IPS-NIHi7 (cell line): ENCODE measurements at regions not wholly inside any gene's neighbourhood (a gene's known extent, or its start where the extent isn't known, plus 50 kb on each side); places are given as distances from the start of the nearest gene placed in this dataset.
A peak's percentile ranks its signal among the peaks of the same experiment; 100 is the strongest.
"Not testable (repeated sequence)": the region's sequence is repeated elsewhere in the genome, so short reads cannot be mapped to it uniquely, and the experiment has no call there.

ENCODE experiments used
- DNase-seq: peaks from one replicate; pipeline ENCODE4 v3.0.0; 2012; ENCODE audit warnings: mixed read lengths; ENCODE audit errors: extremely low spot score

GRCh38 chr7:65317372-65317771 lies 56.3 kb upstream of the ZNF92 start:
- no peak for DNase-seq

DNA sequence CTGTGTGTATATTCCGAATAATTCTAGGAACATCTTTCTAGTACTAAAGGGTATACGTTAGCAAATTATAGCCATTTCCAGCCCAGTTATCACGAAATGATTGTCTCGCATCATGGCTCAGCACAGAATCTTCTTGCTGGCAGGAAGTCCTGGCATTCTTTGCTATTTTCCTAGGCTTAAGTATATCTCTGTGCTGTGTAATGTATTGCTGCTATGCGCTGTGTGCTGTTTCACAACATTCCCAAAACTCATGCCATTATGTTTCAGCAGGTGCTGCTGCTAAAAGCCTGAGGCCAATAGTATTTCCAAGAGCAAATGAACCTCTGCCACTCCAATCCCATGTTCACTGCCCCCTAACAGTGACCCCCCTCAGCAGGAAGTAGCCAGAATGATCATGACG lies 62.9 kb upstream of the ZNF92 start:
- no peak for DNase-seq

- no peak for DNase-seq
Measured at GRCh38 chr7:65308300-65308678, 65.4 kb upstream of the ZNF92 start.

- peak; percentile 88 for DNase-seq
Measured at GRCh38 chr7:65307651-65308299, 65.9 kb upstream of the ZNF92 start.

DNA sequence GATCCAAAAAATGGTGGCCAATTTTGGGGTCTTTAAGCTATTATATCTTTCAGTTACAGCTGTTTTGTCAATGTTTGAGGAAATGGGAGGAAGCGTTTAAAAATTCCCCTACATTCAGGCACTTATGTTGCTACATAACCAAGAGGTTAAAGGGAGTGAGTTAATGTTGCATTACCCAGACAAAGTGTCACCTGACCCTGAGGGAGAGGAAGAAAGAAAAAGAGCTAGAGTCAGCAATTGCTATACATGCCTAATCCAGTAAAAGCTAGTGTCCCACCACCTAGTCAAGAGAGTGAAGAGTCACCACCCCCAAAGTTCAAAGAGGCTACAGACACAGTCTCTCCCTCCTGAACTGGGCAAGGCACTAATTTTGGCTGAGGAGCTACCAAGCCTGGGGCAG lies 69.5 kb upstream of the ZNF92 start:
- no peak for DNase-seq

- DNase-seq, result no peak
Measured at GRCh38 chr7:65302883-65303282, 70.8 kb upstream of the ZNF92 start.

GRCh38 chr7:65301007-65301406 lies 72.6 kb upstream of the ZNF92 start:
- no peak for DNase-seq

DNA sequence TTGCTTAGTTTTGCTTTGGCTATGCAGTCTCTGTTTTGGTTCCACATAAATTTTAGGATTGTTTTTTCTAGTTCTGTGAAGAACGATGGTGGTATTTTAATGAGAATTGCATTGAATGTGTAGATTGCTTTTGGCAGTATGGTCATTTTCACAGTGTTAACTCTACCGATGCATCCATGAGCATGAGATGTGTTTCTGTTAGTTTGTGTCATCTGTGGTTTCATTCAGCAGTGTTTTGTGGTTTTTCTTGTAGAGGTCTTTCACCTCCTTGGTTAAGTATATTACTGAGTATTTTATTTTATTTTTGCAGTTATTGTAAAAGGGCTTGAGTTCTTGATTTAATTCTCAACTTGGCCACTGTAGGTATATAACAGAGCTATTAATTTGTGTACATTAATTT lies 78.2 kb upstream of the ZNF92 start:
- DNase-seq, result no peak

DNA sequence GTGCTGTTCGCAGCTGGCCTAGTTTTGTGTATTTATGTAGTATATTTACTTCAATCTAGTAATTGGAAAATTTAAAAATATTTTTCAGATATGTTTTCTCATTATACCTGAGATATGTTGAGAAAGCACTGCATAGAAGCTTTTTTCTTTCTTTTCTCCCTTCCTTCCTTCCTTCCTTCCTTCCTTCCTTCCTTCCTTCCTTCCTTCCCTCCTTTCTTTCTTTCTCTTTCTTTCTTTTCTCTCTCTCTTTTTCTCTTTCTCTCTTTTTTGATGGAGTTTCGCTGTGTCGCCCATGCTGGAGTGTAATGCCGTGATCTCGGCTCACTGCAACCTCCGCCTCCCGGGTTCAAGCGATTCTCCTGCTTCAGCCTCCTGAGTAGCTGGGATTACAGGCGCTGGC lies 83.3 kb upstream of the ZNF92 start:
- DNase-seq, result not testable (repeated sequence)

- no peak for DNase-seq
Measured at GRCh38 chr7:65287023-65287422, 86.6 kb upstream of the ZNF92 start.

GRCh38 chr7:65285906-65286864 lies 87.5 kb upstream of the ZNF92 start:
- DNase-seq, result no peak

GRCh38 chr7:65285241-65285640 lies 88.4 kb upstream of the ZNF92 start:
- not testable (repeated sequence) for DNase-seq

DNA sequence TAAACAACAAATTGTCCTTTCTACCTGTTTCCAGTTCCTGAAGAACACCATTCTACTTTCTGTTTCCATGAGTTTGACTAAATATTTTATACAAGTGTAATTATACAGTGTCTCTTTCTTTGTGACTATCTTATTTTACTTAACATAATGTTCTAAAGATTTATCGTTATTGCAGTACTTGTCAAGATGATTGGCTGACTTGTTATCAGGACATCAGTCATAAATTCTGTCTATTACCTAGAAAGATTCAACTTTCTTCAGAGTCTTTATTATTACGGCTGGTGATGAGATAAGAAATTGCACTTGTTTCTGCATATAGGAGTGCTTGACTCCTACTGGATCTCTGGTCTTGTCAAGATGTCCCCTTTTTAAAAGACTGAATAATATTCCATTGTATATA lies 93.9 kb upstream of the ZNF92 start:
- DNase-seq, result no peak

DNA sequence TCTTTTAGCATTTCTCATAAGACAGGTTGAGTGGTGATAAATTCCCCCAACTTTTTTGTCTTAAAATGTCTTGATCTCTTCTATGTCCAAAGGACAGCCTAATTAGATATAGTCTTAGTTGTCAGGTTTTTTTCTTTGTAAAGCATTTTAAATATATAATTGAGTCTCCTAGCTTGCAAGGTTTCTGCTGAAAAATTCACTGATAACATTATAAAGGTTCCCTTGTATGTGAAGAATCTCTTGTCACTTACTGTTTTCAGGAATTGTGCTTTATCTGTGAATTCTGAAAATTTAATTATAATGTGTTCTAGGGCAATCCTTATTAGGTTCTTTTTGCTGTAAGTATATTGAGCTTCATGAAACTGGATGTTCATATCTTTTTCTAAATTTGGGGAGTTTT lies 96.8 kb upstream of the ZNF92 start:
- DNase-seq, result no peak

- not testable (repeated sequence) for DNase-seq
Measured at GRCh38 chr7:65271502-65271901, 102.2 kb upstream of the ZNF92 start.

DNA sequence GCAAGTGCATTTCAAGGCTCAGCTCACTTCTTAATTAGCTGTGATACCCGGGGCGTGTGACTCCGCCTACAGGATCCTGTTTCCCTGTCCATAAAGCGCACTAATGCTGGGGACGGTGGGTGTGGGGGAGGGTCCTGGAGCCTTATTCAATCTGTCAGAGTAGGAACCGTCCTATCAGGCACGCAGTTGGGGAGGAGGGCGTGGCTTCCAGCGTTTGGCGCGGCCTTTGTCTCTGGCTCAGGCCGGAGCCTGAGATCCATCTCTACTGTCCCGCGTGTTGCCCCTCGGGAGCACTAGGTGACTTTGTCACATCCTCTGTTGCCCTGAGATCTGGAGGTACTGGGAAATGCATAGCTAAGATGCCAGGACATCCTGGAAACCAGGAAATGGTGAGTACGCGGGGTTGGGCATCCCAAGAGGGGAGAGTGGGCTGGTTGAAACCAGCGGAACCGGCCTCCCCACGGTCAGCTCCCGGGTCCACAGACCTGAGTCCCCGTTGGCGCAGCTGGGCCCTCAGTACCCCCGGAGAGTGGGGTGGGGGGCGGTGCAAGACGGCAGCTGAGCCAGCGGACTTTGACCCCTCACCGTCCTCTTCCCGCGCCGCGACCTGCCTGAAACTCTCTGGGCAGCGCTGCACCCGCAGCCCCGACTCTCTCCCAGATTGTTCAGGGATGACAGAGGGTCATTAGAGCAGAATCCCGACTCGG lies 104.4 kb upstream of the ZNF92 start:
- DNase-seq, result peak; percentile 98

GRCh38 chr7:65268782-65269149 lies 104.9 kb upstream of the ZNF92 start:
- no peak for DNase-seq

DNA sequence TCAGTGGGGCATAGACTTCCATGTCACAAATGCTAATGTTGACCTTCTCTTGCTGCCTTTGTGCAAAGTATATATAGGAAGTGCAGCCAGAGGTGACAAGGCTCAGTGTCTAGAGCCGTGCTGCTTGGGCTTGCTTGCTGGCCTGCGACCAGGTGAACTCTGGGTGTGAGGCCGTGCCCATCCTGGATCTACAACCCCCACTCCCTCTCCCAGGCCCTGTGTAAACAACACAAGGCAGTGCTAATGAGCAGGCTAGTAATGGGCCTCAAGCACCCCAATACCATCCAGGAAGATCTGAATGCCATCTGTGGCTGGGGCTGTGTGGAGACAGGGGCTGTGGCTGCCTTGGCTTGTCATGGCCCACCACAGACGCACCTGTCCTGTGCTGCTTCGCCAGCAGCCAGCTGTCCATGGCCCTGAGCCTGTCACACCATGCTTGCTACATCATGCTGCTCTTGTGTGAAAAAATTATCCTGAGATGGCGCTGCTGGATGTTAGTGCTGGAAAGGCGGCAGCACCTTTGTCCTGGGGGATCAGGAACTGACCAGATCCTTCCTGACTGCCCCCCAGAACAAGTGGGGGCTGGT lies 107.6 kb upstream of the ZNF92 start:
- no peak for DNase-seq

- no peak for DNase-seq
Measured at GRCh38 chr7:65264258-65264657, 109.4 kb upstream of the ZNF92 start.

GRCh38 chr7:65260673-65261072 lies 113.0 kb upstream of the ZNF92 start:
- DNase-seq, result not testable (repeated sequence)

- DNase-seq, result not testable (repeated sequence)
Measured at GRCh38 chr7:65259864-65260525, 113.7 kb upstream of the ZNF92 start.

DNA sequence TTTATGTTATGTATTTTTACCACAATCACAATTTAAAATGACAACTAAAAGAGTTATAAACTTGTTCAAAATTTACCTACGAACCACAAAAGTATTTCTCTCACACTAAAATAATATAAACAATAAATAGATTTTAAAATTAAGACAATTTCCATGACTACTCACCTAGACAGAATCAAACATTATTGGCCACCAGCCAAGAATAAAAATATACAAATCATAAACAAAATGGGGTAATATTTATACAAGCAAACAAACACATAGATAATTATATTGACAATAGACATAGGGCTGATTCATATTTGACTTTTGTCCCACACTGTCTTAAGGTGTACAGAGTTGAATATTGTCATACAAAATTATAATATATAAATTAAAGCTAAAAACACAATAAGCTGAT lies 119.6 kb upstream of the ZNF92 start:
- DNase-seq, result no peak
